Esophagus squamous epithelium (tissue), 4 donors: ENCODE measurements at regions not wholly inside any gene's neighbourhood (a gene's known extent, or its start where the extent isn't known, plus 50 kb on each side); places are given as distances from the start of the nearest gene placed in this dataset.

Experiments used
- POLR2A ChIP-seq, 4 donors: fragments of 450-650 bp; IDR thresholded peaks; one replicate each; pipeline ENCODE4 v1.6.1; 2017; ENCODE audit warnings: antibody characterized with exemption in 4 of 4, mild to moderate bottlenecking in 4 of 4, moderate library complexity in 3 of 4
- TF ChIP-seq, protein P1 (sequence below), 6 experiments: fragments of 450-650 bp in 4 of 6; fragments of 200-600 bp in 2 of 6; sonication (generic) in 2 of 6; IDR thresholded peaks; one replicate each; pipeline ENCODE4 v1.5.1; 2016 to 2019; ENCODE audit warnings: antibody characterized with exemption in 6 of 6, mild to moderate bottlenecking in 4 of 6, moderate library complexity in 4 of 6

DNA sequence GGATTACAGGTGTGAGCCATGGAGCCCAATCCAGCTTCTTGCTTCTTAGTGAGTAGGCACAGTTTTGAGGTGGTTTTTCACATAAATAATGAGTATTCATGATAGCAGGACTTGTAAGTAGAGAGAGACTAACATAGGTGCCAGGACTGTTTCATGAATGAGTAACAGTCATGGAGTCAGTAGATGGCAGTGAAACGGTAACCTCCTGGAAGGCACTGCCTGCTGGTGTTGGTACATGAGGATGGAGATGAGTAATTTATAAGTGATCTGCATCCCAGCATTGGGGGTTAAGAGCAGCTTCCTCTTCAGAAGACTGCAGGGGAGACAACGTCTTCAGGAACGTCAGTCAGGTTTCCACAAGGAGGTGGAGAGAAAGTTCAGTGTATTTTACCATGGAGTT lies 143.8 kb downstream of the HAUS1 start:
- TF ChIP-seq, protein P1, sequence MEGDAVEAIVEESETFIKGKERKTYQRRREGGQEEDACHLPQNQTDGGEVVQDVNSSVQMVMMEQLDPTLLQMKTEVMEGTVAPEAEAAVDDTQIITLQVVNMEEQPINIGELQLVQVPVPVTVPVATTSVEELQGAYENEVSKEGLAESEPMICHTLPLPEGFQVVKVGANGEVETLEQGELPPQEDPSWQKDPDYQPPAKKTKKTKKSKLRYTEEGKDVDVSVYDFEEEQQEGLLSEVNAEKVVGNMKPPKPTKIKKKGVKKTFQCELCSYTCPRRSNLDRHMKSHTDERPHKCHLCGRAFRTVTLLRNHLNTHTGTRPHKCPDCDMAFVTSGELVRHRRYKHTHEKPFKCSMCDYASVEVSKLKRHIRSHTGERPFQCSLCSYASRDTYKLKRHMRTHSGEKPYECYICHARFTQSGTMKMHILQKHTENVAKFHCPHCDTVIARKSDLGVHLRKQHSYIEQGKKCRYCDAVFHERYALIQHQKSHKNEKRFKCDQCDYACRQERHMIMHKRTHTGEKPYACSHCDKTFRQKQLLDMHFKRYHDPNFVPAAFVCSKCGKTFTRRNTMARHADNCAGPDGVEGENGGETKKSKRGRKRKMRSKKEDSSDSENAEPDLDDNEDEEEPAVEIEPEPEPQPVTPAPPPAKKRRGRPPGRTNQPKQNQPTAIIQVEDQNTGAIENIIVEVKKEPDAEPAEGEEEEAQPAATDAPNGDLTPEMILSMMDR (IDR thresholded peaks at IDR 0.05), result no peak
- no peak for TF ChIP-seq POLR2A (IDR thresholded peaks at IDR 0.05)
